HG03045 (cell line): ENCODE measurements at regions not wholly inside any gene's neighbourhood (a gene's known extent, or its start where the extent isn't known, plus 50 kb on each side); places are given as distances from the start of the nearest gene placed in this dataset.

Experiments used
- ATAC-seq: cut with Tn5 transposase; IDR thresholded peaks from one replicate; pipeline ENCODE4 v1.9.1; 2021; ENCODE audit warnings: mild to moderate bottlenecking, moderate library complexity; ENCODE audit not compliant: unreplicated experiment

DNA sequence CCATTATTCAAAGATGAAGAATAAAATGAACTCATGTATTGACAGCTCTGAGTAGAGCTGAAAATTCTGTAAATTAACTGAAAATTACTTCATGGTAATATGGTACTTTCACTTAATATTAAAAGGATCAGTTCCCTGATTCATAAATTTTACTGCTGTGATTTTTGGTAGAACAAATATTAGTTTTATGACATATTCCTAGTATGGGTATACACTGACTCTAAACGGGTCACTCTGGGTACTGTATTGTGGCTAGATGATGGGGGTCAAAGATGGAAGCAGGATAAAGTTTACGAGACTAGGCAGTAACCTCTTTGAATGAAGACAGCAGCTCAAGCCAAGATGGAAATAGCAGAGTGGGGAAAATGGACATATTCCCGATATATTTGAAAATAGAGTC, 135.5 kb downstream of the NUAK1 start:
- ATAC-seq = no peak

DNA sequence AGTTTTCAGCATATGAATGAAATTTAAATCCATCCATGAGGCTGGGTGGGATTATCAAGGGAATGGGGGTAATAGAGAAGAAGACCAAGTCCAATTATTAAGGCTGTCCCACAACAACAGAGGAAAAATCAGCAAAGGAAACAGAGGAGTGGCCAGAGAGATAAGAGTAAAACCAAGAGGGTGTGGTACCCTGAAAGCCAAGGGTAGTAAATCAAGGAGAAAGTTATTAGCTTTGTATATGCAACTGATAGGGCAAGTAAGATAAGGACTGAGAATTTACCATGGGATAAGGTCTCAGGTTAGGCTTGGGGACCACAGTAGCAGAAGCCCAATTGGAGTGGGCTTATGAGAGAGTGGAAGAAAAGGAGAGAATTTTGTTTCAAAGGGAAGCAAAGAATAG, 134.5 kb downstream of the NUAK1 start:
- ATAC-seq = no peak

DNA sequence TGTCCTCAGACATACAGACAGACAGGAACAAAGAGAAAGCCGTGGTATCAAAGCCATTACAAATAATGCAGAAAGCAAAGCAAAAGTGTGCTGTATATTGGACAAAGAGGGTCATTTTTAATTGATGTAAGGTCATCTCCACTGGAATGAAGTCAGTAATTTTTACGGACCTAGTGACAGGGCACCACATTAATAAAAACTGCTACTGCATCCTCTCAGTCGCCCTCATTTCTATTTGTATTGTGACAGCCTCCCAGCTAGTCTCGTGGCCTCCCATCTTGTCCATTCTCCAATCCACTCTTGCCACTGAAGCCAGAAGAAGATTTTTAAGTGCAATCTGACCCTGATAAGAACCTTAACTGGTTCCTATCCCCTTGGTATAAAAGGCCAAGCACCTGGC, 132.4 kb downstream of the NUAK1 start:
- ATAC-seq = no peak

DNA sequence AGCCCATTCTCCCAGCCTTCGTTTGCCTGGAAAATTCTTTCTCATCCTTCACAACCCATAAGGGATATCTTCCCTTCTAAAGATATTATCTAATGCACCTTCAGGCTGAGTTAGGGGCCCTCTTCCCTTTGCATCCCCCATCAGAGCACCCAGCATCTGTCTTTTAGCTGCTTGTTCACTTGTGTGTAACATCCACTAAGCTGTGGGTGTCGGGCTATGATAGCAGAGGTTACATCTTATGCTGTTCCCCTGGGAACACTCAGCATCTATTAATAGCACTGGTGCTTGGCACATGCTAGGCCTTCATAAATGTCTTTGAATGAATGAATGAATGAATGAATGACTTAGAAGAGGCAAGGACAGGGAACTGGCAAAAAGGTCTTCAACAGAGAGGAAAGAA, 131.8 kb downstream of the NUAK1 start:
- no peak for ATAC-seq

DNA sequence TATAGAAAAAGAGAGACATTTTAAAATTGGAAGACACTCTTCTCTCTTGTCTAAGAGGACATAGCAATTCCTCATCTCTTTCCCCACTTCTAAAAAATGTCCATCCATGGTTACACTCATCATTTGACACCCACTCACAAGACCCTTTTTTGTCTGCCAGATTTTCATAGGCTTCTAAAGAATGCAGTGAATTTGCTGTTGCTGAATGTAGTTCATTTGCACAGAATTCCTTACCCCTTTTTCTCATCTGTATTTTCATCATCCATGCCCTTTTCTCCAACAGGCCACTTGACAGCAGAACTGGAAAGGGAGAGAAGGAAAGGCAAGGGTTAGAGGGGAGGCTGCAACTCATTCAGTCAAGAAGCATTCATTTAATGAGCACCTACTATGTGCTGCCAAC, 128.0 kb downstream of the NUAK1 start:
- ATAC-seq = no peak
